HG03378 (cell line): ENCODE measurements at regions not wholly inside any gene's neighbourhood (a gene's known extent, or its start where the extent isn't known, plus 50 kb on each side); places are given as distances from the start of the nearest gene placed in this dataset.
"Not testable (repeated sequence)": the region's sequence is repeated elsewhere in the genome, so short reads cannot be mapped to it uniquely, and the experiment has no call there.

Experiments used
- ATAC-seq: cut with Tn5 transposase; IDR thresholded peaks from one replicate; pipeline ENCODE4 v1.9.1; 2021; ENCODE audit warnings: mild to moderate bottlenecking, moderate library complexity; ENCODE audit not compliant: unreplicated experiment

- ATAC-seq, result no peak
Measured at GRCh38 chr6:159642995-159643394, 50.0 kb downstream of the SOD2 start.

GRCh38 chr6:159642481-159642880 lies 50.6 kb downstream of the SOD2 start:
- ATAC-seq, result no peak

DNA sequence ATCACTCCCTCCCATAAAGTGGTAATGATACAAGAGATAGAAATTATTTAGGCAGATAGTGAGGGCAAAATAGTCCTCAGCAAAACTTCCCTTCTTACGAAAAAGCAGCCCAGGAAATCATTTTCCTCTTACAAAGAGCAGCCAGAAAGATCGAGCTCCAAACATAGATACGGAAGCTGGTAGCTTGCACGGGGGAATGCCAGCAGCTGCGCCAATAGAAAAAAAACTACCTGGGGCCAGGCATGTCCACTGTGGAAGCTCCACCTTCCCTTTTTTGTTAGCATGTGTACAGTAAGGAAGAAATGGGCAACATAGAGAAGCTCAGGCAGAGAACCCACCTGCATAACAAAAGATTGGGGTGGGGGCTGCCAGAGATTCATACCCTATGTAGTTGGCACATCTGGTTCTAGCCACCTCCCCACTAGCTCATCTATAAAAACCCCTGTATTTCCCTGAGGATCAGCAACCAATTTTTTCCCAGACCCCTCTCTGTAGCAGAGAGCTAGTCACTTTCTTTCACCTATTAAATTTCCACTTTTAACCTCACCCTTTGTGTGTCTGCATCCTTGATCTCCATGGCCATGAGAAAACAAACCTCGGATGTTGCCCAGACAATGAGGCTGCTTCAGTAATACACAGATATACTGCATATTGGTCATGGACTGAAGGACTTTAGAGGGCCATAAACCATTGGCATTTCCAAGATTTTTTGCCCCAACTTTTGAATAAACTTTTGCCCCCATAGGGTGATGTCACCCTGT lies 52.1 kb downstream of the SOD2 start:
- no peak for ATAC-seq

GRCh38 chr6:159640322-159640721 lies 52.7 kb downstream of the SOD2 start:
- ATAC-seq, result no peak

GRCh38 chr6:159639721-159640120 lies 53.3 kb downstream of the SOD2 start:
- ATAC-seq, result no peak

DNA sequence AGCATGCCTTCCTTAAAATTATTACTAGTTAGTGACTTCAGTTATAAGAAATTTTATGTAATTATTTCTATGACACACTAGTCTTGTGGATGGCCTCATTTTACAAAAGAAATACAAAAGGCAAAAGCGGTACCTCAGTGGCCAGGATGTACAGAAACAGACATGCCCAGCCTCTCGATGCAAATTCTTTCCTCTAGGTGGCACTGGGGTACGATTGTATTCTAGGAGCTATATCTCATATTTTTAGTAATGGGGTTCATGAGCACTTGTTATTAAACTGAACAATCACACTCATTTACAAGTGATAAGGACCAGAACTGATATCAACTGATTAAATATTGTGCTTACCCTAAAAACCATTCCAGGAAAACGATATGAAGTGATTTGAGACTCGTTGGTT lies 59.8 kb downstream of the SOD2 start:
- ATAC-seq, result no peak

DNA sequence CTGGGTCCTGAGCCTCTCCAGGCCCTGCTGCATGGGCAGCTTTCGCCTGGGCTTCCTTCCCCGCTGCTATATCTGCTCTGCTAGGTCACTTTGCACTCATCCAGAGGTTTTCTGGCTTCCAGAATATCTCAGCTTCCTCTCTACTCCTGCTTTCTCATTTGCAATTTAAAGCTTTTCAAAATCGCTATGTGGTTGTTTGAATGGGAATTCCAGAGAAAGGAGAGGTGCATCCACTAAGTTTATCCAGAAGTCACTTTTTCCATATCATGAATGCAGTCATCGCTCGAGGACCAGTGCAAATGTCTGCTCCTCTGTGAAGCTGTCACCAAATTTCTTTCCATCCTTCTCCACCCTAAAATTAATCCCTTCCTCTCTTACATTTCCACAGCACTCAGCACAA lies 61.2 kb downstream of the SOD2 start:
- ATAC-seq, result no peak

DNA sequence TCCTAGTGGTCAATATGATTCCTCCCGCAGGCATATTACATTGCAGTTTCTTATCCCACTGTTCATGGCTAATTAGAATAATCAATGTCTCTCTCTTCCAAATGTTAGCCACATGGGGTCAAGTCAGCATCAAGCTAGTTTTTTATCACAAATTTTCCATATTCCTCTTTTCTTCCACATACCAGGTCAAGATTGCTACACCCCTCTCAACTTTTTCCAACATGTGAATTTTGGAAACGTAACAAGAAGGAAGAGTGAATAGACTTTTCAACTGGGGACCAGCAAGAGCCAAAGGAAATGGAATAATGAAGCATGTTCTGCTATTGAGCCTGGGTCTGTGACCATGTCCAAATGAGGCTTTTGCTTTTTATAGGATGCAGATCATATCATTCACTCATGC lies 65.1 kb downstream of the SOD2 start:
- ATAC-seq, result no peak

GRCh38 chr6:159626506-159626905 lies 66.5 kb downstream of the SOD2 start:
- not testable (repeated sequence) for ATAC-seq

DNA sequence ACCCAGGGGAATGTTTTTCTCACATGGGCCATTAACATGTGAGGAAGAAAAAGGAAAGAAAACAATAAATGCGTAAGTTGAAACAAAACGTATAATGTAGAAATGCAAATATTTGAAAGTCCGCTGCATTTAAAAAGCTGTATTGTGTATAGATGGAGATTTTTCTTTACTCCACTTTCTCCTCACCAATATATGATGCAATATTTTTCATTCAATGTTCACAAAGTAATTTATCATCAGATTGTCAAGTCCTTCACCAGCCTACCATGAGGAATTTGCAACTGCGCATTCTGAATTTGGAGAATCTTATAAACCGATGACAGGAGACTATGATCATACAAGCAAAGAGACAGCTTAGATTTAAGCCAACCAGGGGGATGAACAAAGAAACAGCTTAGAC lies 69.9 kb downstream of the SOD2 start:
- ATAC-seq, result no peak

- no peak for ATAC-seq
Measured at GRCh38 chr6:159620947-159621346, 72.1 kb downstream of the SOD2 start.

GRCh38 chr6:159617444-159617843 lies 75.6 kb downstream of the SOD2 start:
- no peak for ATAC-seq

DNA sequence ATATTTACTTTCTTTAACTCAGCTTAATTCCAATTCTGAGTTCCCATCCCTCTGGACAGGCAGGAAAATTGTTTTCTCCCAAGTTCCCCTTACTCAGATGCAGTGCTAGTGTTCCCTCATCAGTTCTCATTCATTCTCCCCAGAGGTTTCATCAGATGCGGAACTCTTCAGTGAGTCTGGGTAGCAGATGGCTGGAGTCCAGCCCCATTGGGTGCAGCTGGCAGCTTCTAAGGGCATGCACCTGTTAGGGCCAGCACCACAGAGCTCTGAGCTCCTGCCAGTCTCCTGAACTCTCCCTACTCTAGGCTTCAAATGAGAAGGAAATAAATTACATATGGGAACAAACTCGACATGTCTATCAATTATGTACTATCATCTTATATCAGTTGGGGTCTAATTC lies 76.6 kb downstream of the SOD2 start:
- ATAC-seq, result no peak

DNA sequence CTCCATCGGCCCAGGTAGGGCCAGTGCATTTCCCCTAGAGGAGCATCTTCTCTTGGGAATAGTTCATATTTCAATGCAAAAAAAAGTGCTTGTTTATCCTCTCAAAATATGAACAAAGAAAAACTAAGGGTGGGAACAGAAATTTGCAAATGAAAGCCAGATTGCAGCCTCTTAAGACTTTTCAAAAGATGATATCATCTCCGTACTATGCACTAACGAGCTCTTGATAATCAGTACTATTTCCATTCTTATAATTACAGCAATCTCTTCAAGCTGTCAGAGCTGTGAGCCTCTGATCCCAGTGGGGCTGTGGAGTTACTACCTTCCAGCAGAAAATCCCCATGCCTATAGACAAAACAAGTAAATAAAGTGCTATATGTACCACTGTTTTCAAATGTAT lies 77.1 kb downstream of the SOD2 start:
- no peak for ATAC-seq

- ATAC-seq, result no peak
Measured at GRCh38 chr6:159610881-159611280, 82.2 kb downstream of the SOD2 start.

DNA sequence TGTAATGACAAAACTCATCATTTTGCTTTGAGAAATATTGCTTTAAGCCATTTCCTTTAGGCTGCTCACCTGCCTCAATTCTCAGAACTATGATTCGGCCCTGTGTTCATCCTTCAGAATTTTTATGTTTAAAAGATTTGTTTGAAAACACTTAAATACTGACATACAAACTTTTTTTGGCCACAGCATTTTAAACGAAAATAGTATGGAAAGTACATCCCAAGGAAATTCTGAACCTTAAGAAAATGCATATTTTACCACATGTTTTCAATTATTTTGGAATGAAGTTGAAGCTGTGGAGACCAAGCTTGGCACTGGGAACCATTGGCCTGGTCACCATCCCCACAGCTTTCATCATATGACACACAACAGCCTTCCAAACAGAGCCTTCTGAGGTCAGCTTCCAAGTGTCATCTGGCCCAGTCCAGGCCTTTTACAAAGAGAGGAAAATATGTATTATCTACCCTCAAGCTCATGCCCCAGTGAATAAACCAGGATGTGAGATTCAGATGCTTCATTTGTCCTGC lies 83.3 kb downstream of the SOD2 start:
- ATAC-seq, result no peak

GRCh38 chr6:159608961-159609651 lies 83.9 kb downstream of the SOD2 start:
- no peak for ATAC-seq

DNA sequence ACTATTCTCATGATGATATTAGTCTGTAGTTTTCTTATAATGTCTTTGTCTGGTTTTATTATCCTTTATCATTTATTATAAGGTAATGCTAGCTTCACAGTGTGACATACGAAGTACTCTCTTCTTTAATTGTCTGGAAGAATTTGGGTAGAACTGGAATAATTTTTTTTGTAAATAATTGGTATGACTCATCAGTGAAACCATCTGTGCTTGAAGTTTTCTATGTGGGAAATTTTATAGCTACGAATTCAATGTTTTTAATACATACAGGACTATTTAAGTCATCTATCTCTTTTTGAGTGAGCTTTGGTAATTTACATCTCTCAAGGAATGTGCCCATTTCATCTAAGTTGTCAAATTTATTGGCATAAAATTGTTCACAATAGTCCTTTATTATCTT lies 86.3 kb downstream of the SOD2 start:
- no peak for ATAC-seq

DNA sequence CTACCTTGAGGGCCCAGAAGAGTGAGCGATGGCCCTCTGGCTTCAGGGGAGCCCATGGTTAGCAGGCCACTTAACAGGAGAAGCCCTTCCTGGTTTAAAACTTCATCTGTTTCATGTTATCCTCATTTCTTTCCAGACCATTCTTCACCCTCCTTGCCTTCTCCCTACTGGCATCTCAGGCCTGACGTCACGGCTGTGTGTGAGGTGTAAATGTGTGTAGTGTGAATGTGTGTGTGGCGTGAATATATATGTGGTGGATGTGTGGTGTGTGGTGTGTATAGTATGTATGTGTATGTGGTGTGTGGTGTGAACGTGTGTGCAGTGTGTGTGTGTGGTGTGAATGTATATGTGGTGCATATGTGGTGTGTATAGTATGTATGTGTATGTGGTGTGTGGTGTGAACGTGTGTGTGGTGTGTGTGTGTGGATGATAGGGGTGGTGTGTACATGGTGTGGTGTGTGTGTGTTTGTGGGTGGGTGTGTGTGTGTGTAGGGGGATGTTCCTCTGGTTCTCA lies 88.5 kb downstream of the SOD2 start:
- no peak for ATAC-seq

GRCh38 chr6:159602431-159603041 lies 90.5 kb downstream of the SOD2 start:
- ATAC-seq, result no peak

- ATAC-seq, result no peak
Measured at GRCh38 chr6:159601211-159601610, 91.8 kb downstream of the SOD2 start.

- ATAC-seq, result no peak
Measured at GRCh38 chr6:159595173-159595572, 97.9 kb downstream of the SOD2 start.
